Tibial artery (tissue), 4 donors: ENCODE measurements at regions not wholly inside any gene's neighbourhood (a gene's known extent, or its start where the extent isn't known, plus 50 kb on each side); places are given as distances from the start of the nearest gene placed in this dataset.

Experiments used
- DNase-seq, 2 donors: peaks; one replicate each; pipeline ENCODE4 v3.0.0-alpha.2; 2019
- H3K27ac ChIP-seq, 2 donors: fragments of 200-600 bp; sonication (generic) in 1 of 2; 1 replicate in 1 of 2; 2 replicates in 1 of 2; pipeline ENCODE4 v1.5.1; 2018 to 2019; ENCODE audit warnings: mild to moderate bottlenecking in 1 of 2
- H3K27me3 ChIP-seq, 2 donors: fragments of 200-600 bp; sonication (generic) in 1 of 2; one replicate each; pipeline versions ENCODE4 v1.5.1 to v1.6.0; 2016 to 2019
- H3K36me3 ChIP-seq, 3 donors: fragments of 200-600 bp; sonication (generic) in 2 of 3; one replicate each; pipeline ENCODE4 v1.5.1; 2016 to 2019; ENCODE audit warnings: mild to moderate bottlenecking in 2 of 3
- H3K4me1 ChIP-seq, 4 donors: fragments of 200-600 bp; sonication (generic) in 2 of 4; 1 replicate in 3 of 4; 2 replicates in 1 of 4; pipeline ENCODE4 v1.5.1; 2016 to 2019
- H3K4me3 ChIP-seq, 2 donors: fragments of 200-600 bp; sonication (generic) in 1 of 2; 1 replicate in 1 of 2; 2 replicates in 1 of 2; pipeline ENCODE4 v1.5.1; 2018 to 2019; ENCODE audit warnings: mild to moderate bottlenecking in 2 of 2
- H3K9me3 ChIP-seq, 3 donors: fragments of 200-600 bp; sonication (generic) in 1 of 3; one replicate each; pipeline ENCODE4 v1.5.1; 2016 to 2019
- intact Hi-C: fragments of 100-400 bp; cut with DNase I; formaldehyde crosslinking; loops from one replicate; pipeline ENCODE4 v1.15.0; 2023; ENCODE audit warnings: low total_unique reads
- TF ChIP-seq, protein P1 (sequence below), 2 experiments: fragments of 200-600 bp in 1 of 2; fragments of 450-650 bp in 1 of 2; IDR thresholded peaks; one replicate each; pipeline ENCODE4 v1.5.1; 2017 to 2019; ENCODE audit warnings: antibody characterized with exemption in 2 of 2, mild to moderate bottlenecking in 1 of 2, moderate library complexity in 1 of 2

DNA sequence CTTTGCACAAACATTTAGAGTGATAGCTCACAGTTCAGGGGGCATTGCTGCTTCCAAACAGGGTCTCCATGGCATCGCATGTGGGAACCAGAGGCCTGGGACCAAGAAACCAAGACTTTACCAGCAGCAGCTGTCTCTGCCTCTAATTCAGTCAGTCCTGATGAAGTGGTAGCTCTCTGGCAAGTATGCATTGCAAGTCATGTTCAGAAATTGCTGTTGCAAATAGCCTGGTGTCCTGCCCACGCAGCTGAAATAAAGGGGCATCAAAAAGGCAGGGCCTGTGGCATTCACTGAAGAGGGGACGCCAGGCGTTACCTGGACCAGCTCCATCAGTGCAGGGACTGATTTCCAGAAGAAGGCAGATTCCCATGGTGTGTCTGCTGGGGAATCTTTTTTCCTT lies 121.3 kb downstream of the CD47 start:
- intact Hi-C loops: no loop called here
- TF ChIP-seq, protein P1, sequence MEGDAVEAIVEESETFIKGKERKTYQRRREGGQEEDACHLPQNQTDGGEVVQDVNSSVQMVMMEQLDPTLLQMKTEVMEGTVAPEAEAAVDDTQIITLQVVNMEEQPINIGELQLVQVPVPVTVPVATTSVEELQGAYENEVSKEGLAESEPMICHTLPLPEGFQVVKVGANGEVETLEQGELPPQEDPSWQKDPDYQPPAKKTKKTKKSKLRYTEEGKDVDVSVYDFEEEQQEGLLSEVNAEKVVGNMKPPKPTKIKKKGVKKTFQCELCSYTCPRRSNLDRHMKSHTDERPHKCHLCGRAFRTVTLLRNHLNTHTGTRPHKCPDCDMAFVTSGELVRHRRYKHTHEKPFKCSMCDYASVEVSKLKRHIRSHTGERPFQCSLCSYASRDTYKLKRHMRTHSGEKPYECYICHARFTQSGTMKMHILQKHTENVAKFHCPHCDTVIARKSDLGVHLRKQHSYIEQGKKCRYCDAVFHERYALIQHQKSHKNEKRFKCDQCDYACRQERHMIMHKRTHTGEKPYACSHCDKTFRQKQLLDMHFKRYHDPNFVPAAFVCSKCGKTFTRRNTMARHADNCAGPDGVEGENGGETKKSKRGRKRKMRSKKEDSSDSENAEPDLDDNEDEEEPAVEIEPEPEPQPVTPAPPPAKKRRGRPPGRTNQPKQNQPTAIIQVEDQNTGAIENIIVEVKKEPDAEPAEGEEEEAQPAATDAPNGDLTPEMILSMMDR (IDR thresholded peaks at IDR 0.05): no peak
- no peaks in the 10 kb centered on the region for H3K9me3 ChIP-seq
- no peaks in the 10 kb centered on the region for H3K36me3 ChIP-seq
- H3K27ac ChIP-seq: no peak overlapping the region
- peaks cover 0 to 20% (median 13%) of the 10 kb centered on the region in 4 donors for H3K4me1 ChIP-seq
- DNase-seq: no peak
- H3K27me3 ChIP-seq: no peaks in the 10 kb centered on the region
- no peak overlapping the region for H3K4me3 ChIP-seq

GRCh38 chr3:107966276-107966675 lies 124.6 kb downstream of the CD47 start:
- DNase-seq: no peak
- intact Hi-C loops: no loop called here
- Histone ChIP-seq H3K27ac (no peak overlapping the region), H3K4me1 (peaks cover 0 to 20% (median 13%) of the 10 kb centered on the region in 4 donors), H3K36me3 (no peaks in the 10 kb centered on the region), H3K27me3 (no peaks in the 10 kb centered on the region), H3K4me3 (no peak overlapping the region), H3K9me3 (no peaks in the 10 kb centered on the region)
- TF ChIP-seq, protein P1 (IDR thresholded peaks at IDR 0.05): no peak

GRCh38 chr3:107965136-107965655 lies 125.6 kb downstream of the CD47 start:
- Histone ChIP-seq H3K36me3 (no peaks in the 10 kb centered on the region), H3K27ac (no peak overlapping the region), H3K4me3 (no peak overlapping the region), H3K27me3 (no peaks in the 10 kb centered on the region), H3K9me3 (no peaks in the 10 kb centered on the region), H3K4me1 (peaks cover 0 to 9% (median 5%) of the 10 kb centered on the region in 4 donors)
- intact Hi-C loops: no loop called here
- DNase-seq: no peak
- TF ChIP-seq, protein P1 (IDR thresholded peaks at IDR 0.05): no peak

GRCh38 chr3:107963581-107963980 lies 127.2 kb downstream of the CD47 start:
- H3K27ac ChIP-seq: no peak overlapping the region
- H3K36me3 ChIP-seq: no peaks in the 10 kb centered on the region
- peaks cover 0 to 8% (median 2%) of the 10 kb centered on the region in 4 donors for H3K4me1 ChIP-seq
- H3K27me3 ChIP-seq: no peaks in the 10 kb centered on the region
- H3K9me3 ChIP-seq: no peaks in the 10 kb centered on the region
- DNase-seq: no peak
- TF ChIP-seq, protein P1 (IDR thresholded peaks at IDR 0.05): no peak
- intact Hi-C loops: no loop called here
- no peak overlapping the region for H3K4me3 ChIP-seq

DNA sequence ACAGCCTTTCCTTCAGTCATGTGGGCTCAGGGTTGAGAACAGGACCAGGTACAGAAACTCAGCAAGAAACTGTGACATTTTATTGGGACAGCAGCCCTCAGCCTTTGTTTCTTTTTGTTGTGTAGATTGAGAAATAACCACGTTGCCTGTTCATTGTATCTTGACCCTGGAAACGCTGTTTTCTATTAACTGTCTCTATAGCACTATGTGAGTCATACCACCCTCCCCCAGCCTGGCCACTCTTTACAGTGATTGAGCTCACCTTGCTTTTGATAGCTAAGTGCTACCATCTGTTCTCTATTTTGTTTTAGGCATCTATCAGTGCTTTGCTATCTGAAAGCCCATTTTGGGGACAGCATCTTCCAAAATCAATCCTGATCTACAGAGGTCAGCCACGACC lies 127.9 kb downstream of the CD47 start:
- DNase-seq: no peak
- intact Hi-C loops: no loop called here
- H3K27ac ChIP-seq: no peak overlapping the region

More for the DNA sequence above, 127.9 kb downstream of the CD47 start:
- Histone ChIP-seq H3K4me1 (peaks cover 0 to 14% (median 9%) of the 10 kb centered on the region in 4 donors), H3K27me3 (no peaks in the 10 kb centered on the region), H3K4me3 (no peak overlapping the region), H3K9me3 (no peaks in the 10 kb centered on the region), H3K36me3 (no peaks in the 10 kb centered on the region)
- TF ChIP-seq, protein P1 (IDR thresholded peaks at IDR 0.05): no peak
